Left ventricle myocardium inferior (tissue), 1 donor: ENCODE measurements at regions not wholly inside any gene's neighbourhood (a gene's known extent, or its start where the extent isn't known, plus 50 kb on each side); places are given as distances from the start of the nearest gene placed in this dataset.

Source experiments
- DNase-seq: peaks from one replicate; pipeline ENCODE4 v3.0.0-alpha.2; 2020
- H3K27ac ChIP-seq: fragments of 200-600 bp; replicated peaks from 2 replicates; pipeline ENCODE4 v1.8.0; 2021
- H3K27me3 ChIP-seq: fragments of 200-600 bp; 2 replicates; pipeline ENCODE4 v1.8.0; 2021; ENCODE audit warnings: low read depth
- H3K36me3 ChIP-seq: fragments of 200-600 bp; 2 replicates; pipeline ENCODE4 v1.8.0; 2021
- H3K4me1 ChIP-seq: fragments of 200-600 bp; 2 replicates; pipeline ENCODE4 v1.8.0; 2021
- H3K4me3 ChIP-seq: fragments of 200-600 bp; 2 replicates; pipeline ENCODE4 v1.8.0; 2021; ENCODE audit warnings: mild to moderate bottlenecking, moderate library complexity
- H3K9me3 ChIP-seq: fragments of 200-600 bp; replicated peaks from 2 replicates; pipeline ENCODE4 v1.8.0; 2021
- CTCF ChIP-seq: fragments of 200-600 bp; IDR thresholded peaks from 2 replicates; pipeline ENCODE4 v1.8.0; 2021; ENCODE audit warnings: antibody characterized with exemption, mild to moderate bottlenecking, borderline replicate concordance
- intact Hi-C: fragments of 100-400 bp; cut with micrococcal nuclease; formaldehyde crosslinking; loops from one replicate; pipeline ENCODE4 v1.11.0; 2022
- donor health status: DM: no; HTN: yes; CAD: no; lungs with severe emphysema.

GRCh38 chr3:176919836-176920765, 277.2 kb downstream of the TBL1XR1 start:
- TF ChIP-seq CTCF: no peak
- no peaks in the 10 kb centered on the region for H3K36me3 ChIP-seq
- intact Hi-C loops: no loop called here
- no peak overlapping the region for H3K27ac ChIP-seq
- no peaks in the 10 kb centered on the region for H3K4me1 ChIP-seq
- no peak overlapping the region for H3K4me3 ChIP-seq
- H3K9me3 ChIP-seq: no peaks in the 10 kb centered on the region
- DNase-seq: no peak
- no peaks in the 10 kb centered on the region for H3K27me3 ChIP-seq

- Histone ChIP-seq H3K27me3 (no peaks in the 10 kb centered on the region), H3K36me3 (no peaks in the 10 kb centered on the region), H3K4me3 (no peak overlapping the region), H3K4me1 (no peaks in the 10 kb centered on the region), H3K9me3 (no peaks in the 10 kb centered on the region), H3K27ac (no peak overlapping the region)
- DNase-seq: no peak
- TF ChIP-seq CTCF: no peak
- intact Hi-C loops: no loop called here
Measured at GRCh38 chr3:176916777-176917176, 280.5 kb downstream of the TBL1XR1 start.

GRCh38 chr3:176914764-176915163, 282.5 kb downstream of the TBL1XR1 start:
- intact Hi-C loops: no loop called here
- TF ChIP-seq CTCF: no peak
- DNase-seq: no peak
- Histone ChIP-seq H3K4me3 (no peak overlapping the region), H3K27ac (no peak overlapping the region), H3K36me3 (no peaks in the 10 kb centered on the region), H3K27me3 (no peaks in the 10 kb centered on the region), H3K9me3 (no peaks in the 10 kb centered on the region), H3K4me1 (no peaks in the 10 kb centered on the region)

- H3K4me3 ChIP-seq: no peak overlapping the region
- no peaks in the 10 kb centered on the region for H3K27me3 ChIP-seq
- H3K27ac ChIP-seq: no peak overlapping the region
- no peaks in the 10 kb centered on the region for H3K36me3 ChIP-seq
- DNase-seq: no peak
- TF ChIP-seq CTCF: no peak
- H3K9me3 ChIP-seq: no peaks in the 10 kb centered on the region
- peaks cover 4% of the 10 kb centered on the region for H3K4me1 ChIP-seq
- intact Hi-C loops: no loop called here
Measured at GRCh38 chr3:176911579-176911978, 285.7 kb downstream of the TBL1XR1 start.

GRCh38 chr3:176909044-176909443, 288.2 kb downstream of the TBL1XR1 start:
- no peak for DNase-seq
- H3K27me3 ChIP-seq: no peaks in the 10 kb centered on the region
- intact Hi-C loops: no loop called here
- no peak overlapping the region for H3K27ac ChIP-seq
- no peak for TF ChIP-seq CTCF
- H3K36me3 ChIP-seq: no peaks in the 10 kb centered on the region
- no peak overlapping the region for H3K4me3 ChIP-seq
- peaks cover 10% of the 10 kb centered on the region for H3K4me1 ChIP-seq
- no peaks in the 10 kb centered on the region for H3K9me3 ChIP-seq
